Eye (tissue), 1 donor: ENCODE measurements at regions not wholly inside any gene's neighbourhood (a gene's known extent, or its start where the extent isn't known, plus 50 kb on each side); places are given as distances from the start of the nearest gene placed in this dataset.
"Not testable (repeated sequence)": the region's sequence is repeated elsewhere in the genome, so short reads cannot be mapped to it uniquely, and the experiment has no call there.

ENCODE experiments used
- DNase-seq: peaks from one replicate; pipeline ENCODE4 v3.0.0-alpha.2; 2015

- no peak for DNase-seq
These were observed 929.0 kb upstream of the NRXN1 start for GRCh38 chr2:51960841-51961335.

- no peak for DNase-seq
These were observed 928.3 kb upstream of the NRXN1 start for GRCh38 chr2:51960281-51960680.

- no peak for DNase-seq
These were observed 927.8 kb upstream of the NRXN1 start for GRCh38 chr2:51959696-51960095.

- no peak for DNase-seq
These were observed 922.0 kb upstream of the NRXN1 start for GRCh38 chr2:51953931-51954330.

GRCh38 chr2:51921076-51921475 lies 889.1 kb upstream of the NRXN1 start:
- no peak for DNase-seq

GRCh38 chr2:51920509-51920908 lies 888.6 kb upstream of the NRXN1 start:
- no peak for DNase-seq

GRCh38 chr2:51919395-51919794 lies 887.5 kb upstream of the NRXN1 start:
- DNase-seq = no peak

GRCh38 chr2:51918113-51918512 lies 886.2 kb upstream of the NRXN1 start:
- no peak for DNase-seq

- no peak for DNase-seq
These were observed 871.8 kb upstream of the NRXN1 start for GRCh38 chr2:51903728-51904127.

GRCh38 chr2:51899643-51900042 lies 867.7 kb upstream of the NRXN1 start:
- no peak for DNase-seq

- DNase-seq = not testable (repeated sequence)
These were observed 862.7 kb upstream of the NRXN1 start for GRCh38 chr2:51894584-51894983.

GRCh38 chr2:51888120-51888519 lies 856.2 kb upstream of the NRXN1 start:
- DNase-seq = no peak

- DNase-seq = no peak
These were observed 849.7 kb upstream of the NRXN1 start for GRCh38 chr2:51881673-51882072.

GRCh38 chr2:51880153-51880552 lies 848.2 kb upstream of the NRXN1 start:
- DNase-seq = no peak

GRCh38 chr2:51866361-51866760 lies 834.4 kb upstream of the NRXN1 start:
- DNase-seq = no peak

GRCh38 chr2:51859260-51859659 lies 827.3 kb upstream of the NRXN1 start:
- no peak for DNase-seq

- DNase-seq = no peak
These were observed 823.8 kb upstream of the NRXN1 start for GRCh38 chr2:51855683-51856082.

GRCh38 chr2:51846796-51847195 lies 814.9 kb upstream of the NRXN1 start:
- no peak for DNase-seq

- no peak for DNase-seq
These were observed 814.1 kb upstream of the NRXN1 start for GRCh38 chr2:51846018-51846417.

- no peak for DNase-seq
These were observed 812.7 kb upstream of the NRXN1 start for GRCh38 chr2:51844596-51844995.

GRCh38 chr2:51829477-51829876 lies 797.5 kb upstream of the NRXN1 start:
- DNase-seq = no peak

GRCh38 chr2:51825823-51826222 lies 793.9 kb upstream of the NRXN1 start:
- DNase-seq = no peak

- DNase-seq = no peak
These were observed 781.3 kb upstream of the NRXN1 start for GRCh38 chr2:51813247-51813646.

- peak; percentile 31 for DNase-seq
These were observed 780.4 kb upstream of the NRXN1 start for GRCh38 chr2:51812138-51812866.

- DNase-seq = no peak
These were observed 778.3 kb upstream of the NRXN1 start for GRCh38 chr2:51810197-51810596.
